Stimulated activated CD8-positive, alpha-beta memory T cell treated with anti-CD3 and anti-CD28 coated beads, Interleukin-2, amount 100 ng/mL, for 48 hours (primary cell): ENCODE measurements at regions not wholly inside any gene's neighbourhood (a gene's known extent, or its start where the extent isn't known, plus 50 kb on each side); places are given as distances from the start of the nearest gene placed in this dataset.
"Not testable (repeated sequence)": the region's sequence is repeated elsewhere in the genome, so short reads cannot be mapped to it uniquely, and the experiment has no call there.

Experiments used
- DNase-seq, 2 donors: peaks; one replicate each; pipeline ENCODE4 v3.0.0-alpha.2; 2020; ENCODE audit warnings: low read depth in 2 of 2

DNA sequence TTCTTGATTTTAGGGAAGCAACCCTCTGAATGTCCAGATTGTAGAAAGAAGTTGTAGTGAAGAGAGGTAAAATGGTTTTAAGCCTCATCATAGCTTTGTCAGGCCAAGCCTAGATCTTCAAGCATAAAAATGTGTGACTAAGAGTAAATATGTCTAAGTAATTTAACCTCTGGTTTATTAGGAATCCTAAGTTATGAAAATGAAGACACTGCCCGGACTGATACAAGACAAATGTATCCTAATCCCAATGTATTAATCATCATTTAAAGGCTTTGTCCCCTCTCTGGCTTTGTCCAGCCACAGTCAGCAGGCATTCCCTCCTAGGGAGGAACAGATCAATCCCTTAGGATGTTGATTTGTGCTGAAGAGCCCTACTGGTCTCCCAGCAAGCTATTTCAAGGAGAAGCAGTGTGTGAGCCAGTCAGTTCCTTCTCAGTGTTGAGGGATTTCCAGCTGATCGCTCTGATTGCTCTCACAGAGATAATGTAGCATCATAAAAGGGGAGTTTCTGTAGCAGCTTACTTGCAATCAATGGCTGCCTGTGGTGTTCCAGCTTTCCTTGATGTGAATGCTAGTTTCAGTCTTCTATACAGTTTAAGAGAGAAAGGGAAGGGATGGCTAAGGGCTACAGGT, 796.1 kb downstream of the EPHA4 start:
- no peak for DNase-seq

GRCh38 chr2:220779076-220779475, 793.0 kb downstream of the EPHA4 start:
- not testable (repeated sequence) for DNase-seq

DNA sequence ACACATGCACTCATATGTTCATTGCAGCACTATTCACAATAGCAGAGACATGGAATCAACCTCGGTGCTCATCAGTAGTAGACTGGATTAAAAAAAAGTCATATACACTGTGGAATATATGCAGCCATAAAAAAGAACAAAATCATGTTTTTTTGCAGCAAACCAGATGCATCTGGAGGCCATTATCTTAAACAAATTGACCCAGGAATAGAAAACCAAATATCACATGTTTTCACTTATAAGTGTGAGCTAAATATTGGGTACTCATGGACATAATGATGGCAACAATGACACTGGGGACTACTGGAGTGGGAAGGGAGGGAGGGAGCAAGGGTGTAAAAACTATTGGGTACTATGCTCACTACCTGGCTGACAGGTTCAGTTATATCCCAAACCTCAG, 792.6 kb downstream of the EPHA4 start:
- DNase-seq = no peak

GRCh38 chr2:220779931-220780330, 792.2 kb downstream of the EPHA4 start:
- no peak for DNase-seq

DNA sequence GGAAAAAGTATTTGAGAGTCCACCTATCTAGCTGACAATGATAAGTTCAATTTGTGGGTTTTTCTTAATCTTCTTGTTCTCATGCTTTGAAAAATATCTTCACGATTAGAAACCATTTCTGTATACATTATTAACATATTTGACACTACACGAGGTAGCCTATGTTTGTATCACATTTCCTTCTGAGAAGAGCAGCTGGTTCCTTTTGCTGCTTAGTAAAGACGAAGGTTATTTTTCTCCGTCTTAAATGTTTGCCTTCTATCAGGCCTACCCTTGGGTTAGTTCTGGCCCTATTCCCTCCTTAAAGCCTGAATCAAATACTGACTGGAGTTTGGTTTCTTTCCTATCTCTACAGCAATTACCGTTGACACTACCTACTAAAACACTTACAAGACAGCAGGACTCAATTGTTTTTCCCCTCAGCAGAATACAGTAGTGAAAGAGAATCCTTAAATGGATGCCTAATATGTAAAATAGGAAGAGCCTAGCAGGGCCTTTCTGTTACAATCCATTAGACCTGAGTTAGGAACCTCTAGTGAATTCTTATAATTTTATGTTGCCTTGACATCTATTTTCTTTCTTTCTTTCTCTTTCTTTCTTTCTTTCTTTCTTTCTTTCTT, 790.4 kb downstream of the EPHA4 start:
- no peak for DNase-seq

GRCh38 chr2:220782609-220783113, 789.4 kb downstream of the EPHA4 start:
- DNase-seq = no peak

GRCh38 chr2:220783671-220784070, 788.4 kb downstream of the EPHA4 start:
- no peak for DNase-seq

- DNase-seq = no peak
Observed at GRCh38 chr2:220785178-220785577, 786.9 kb downstream of the EPHA4 start.

DNA sequence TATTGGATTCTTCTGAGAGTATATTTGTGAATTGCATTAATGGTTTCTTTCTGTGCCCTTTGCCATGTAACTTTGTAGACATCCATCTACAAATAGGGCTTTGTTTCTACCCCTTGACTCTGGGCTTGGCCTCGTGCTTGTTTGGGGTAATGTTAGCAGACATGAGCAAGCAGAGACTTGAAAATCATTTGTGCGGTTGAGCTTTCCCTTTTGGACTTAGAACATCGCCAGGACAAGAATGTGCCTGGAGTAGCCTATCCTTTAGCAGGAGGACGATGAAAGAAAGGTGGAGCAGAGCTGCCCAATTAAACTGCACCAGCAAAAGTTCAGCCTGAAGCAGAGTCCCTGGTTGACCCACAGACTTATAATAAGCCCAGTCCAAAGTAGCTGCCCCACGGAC, 785.9 kb downstream of the EPHA4 start:
- no peak for DNase-seq

DNA sequence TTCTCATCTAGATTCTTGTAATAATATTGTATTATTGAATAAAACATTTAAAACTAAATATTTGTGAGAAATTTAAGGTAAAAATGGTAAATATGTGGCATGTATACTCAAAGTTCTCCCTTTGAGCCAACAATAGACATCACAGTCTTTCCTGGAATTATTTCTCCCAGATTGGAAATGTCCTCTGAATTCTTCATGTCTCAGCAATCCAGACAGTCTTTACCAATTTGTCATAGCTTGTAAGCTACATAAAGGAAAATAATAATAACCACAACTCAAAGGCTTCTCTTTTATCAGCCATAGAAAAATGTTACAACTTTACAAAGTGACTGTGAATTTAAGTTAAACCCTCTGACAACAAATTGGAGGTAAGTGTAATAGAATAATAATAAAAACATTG, 784.9 kb downstream of the EPHA4 start:
- DNase-seq = no peak

DNA sequence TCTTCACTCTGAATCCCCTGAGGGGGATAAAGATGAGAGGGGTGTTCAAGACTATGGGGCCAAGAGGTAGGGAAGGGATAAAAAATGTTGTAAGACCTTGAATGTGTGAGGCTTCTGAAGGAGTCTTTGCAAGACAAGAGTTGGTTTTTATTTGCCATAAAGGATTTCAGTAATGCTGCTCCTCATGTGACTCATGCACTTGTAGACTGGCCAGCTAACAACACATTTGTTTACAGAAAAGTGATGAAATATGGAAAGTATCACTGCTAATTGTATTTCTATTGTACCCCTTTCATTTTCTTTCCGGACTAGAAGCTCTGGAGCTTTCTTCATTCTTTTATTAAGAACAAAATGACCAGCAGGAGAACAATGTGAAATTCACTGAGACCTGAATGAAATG, 782.1 kb downstream of the EPHA4 start:
- DNase-seq = no peak

DNA sequence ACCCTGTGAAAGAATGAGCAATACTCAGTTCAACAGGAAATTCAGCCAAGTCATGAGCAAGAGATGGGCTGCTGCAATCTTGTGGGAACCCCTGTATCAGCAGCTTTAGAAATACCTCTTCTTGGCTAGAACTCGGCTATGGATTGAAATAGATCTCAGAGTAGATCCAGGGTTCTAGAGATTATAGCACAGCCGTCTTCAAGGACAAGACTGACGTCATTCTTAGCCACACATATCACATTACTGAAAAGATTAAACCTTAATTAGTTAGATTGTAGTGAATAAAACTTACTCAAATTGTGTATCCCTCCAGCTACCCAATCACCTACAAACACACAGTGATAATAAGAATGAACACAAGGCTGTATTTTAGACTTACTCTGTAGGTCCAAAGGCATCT, 776.4 kb downstream of the EPHA4 start:
- DNase-seq = no peak

- no peak for DNase-seq
Observed at GRCh38 chr2:220811115-220811514, 761.0 kb downstream of the EPHA4 start.

DNA sequence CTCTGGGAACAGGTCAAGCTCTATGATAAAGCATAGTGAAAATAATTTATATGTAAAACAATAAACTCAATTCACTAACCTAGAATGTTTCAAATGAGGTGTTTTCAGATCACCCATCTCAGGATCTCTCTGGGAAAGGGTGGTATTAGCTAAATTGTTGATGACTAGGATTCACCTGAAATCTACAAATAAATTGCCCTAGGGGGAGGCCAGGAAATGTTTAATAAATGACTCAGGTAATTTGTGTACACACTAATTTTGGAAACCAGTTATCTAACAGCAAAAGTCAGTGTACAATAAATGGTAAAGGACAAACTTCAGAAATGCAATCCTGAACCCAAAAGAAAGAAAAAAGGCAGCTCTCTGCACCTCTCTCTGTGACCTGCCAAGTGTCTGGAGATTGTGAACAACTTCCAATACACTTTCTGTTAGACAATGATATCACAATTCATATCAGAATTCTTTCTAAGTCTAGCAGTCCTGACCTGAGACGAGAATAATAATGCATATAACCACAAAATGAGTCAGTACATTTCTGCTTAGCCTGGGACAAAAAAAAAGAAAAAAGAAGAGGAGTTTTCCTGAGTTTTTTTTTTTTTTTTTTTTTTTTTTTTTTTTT, 760.0 kb downstream of the EPHA4 start:
- no peak for DNase-seq

GRCh38 chr2:220814441-220814840, 757.7 kb downstream of the EPHA4 start:
- no peak for DNase-seq

DNA sequence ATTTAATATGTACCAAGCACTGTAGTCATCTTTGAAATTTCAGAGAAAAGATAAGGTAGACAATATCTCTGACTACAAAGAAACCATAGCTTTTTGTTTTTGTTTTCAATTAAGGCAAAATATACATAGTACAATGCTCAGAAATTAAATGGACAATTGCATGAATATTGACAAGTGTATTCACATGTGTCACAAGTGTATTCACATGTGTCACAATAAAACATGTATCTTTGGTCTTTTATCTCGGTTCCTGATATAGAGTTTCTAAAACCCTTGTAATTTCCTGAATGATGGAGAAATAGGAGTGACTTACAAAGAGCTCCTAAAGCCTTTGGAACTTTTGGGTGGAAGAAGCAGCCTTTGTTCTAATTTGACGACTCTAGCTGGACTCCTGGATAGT, 756.4 kb downstream of the EPHA4 start:
- no peak for DNase-seq

GRCh38 chr2:220821683-220822082, 750.4 kb downstream of the EPHA4 start:
- DNase-seq = no peak

GRCh38 chr2:220823590-220823989, 748.5 kb downstream of the EPHA4 start:
- DNase-seq = not testable (repeated sequence)

DNA sequence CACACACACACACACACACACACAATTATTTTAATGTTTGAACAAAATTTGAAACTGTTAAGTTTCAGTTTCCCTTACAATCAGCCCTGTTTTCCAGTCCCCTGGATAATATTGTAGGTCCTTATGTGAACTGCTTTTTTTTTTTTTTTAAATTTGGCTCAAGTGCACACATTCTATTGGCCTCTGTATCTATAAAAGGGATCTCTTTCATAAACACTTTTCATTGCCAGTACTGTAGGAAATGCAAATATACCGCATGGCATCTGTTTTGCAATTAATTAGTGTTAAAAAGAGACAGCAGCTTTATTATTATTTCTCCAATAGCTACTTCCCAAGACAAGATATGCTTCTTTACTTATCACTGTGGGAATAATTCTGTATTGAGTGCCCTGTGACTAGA, 738.7 kb downstream of the EPHA4 start:
- no peak for DNase-seq

- no peak for DNase-seq
Observed at GRCh38 chr2:220835583-220835982, 736.5 kb downstream of the EPHA4 start.

GRCh38 chr2:220837226-220837625, 734.9 kb downstream of the EPHA4 start:
- DNase-seq = no peak

DNA sequence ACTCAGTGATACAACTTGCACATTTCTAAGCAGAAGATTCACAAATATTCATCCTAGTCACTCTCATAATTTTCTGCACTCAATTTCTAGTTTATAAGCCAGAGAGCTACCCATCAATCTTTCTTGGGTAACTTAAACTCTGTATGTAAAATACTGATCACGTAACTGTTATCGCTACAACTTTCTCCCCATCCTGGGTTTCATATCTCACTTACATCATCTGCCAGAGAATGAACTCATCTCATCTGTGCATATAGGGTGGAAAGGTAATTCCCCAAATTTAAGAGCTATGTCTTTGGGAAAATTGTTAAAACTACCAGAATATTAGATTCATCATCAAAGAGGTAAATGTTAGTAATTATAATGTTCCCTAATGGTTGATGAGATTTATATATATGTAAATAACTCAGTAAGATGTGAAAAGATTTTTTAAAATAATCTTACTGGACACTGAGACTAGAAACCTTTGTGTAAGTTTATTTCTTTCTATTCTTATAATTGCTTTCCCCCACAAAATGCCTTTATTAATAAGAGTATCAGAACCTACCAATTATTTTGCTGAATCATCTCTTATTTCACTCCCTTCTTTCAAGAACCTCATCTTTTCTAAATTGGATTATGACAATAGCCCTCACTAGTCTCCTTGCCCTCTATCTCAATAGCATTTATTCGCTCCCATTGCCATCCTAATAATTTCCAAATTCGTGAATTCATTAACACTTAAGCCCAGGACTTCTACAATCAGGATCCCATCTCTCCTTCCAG, 729.0 kb downstream of the EPHA4 start:
- DNase-seq = no peak
